ENCODE measurements at regions not wholly inside any gene's neighbourhood (a gene's known extent, or its start where the extent isn't known, plus 50 kb on each side); places are given as distances from the start of the nearest gene placed in this dataset.

DNA sequence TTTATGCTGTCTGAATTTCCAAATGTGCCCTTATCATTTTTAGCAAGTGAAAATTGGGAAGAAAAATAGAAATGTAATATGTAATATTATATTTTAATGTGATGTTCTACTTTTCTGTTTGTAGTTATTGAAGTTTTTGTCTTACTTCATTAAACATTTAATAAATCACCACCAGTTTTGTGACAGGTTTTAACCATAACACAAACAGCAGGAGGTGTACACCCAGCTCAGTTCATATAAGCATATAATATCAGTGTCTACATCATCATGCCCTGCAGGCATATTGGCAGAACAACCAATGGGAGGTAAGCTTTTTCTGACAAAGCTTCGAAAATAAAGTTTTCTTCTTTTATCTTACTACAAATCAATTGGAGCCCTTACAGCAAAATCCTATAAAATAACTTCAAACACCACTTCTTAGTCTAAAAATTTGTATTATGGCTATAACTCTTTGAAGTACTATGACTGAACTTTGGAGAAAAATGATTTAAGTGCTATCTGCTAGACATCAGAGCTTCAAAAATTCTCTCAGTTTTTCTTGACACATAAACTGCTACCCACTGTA is 236.7 kb downstream of the BARHL2 start:
- TF ChIP-seq, protein P1, sequence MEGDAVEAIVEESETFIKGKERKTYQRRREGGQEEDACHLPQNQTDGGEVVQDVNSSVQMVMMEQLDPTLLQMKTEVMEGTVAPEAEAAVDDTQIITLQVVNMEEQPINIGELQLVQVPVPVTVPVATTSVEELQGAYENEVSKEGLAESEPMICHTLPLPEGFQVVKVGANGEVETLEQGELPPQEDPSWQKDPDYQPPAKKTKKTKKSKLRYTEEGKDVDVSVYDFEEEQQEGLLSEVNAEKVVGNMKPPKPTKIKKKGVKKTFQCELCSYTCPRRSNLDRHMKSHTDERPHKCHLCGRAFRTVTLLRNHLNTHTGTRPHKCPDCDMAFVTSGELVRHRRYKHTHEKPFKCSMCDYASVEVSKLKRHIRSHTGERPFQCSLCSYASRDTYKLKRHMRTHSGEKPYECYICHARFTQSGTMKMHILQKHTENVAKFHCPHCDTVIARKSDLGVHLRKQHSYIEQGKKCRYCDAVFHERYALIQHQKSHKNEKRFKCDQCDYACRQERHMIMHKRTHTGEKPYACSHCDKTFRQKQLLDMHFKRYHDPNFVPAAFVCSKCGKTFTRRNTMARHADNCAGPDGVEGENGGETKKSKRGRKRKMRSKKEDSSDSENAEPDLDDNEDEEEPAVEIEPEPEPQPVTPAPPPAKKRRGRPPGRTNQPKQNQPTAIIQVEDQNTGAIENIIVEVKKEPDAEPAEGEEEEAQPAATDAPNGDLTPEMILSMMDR (conservative IDR thresholded peaks at IDR 0.05 in 1 of 2, IDR thresholded peaks at IDR 0.05 in 1 of 2; ENCODE audit: extremely low read depth in 1 of 2, insufficient read depth in 1 of 2, low read depth in 1 of 2, low read length in 2 of 2): no peak
- TF ChIP-seq EZH2 (IDR thresholded peaks at IDR 0.05; ENCODE audit: borderline replicate concordance, low read length): no peak

All from mammary epithelial cell (primary cell).